CD4-positive, alpha-beta T cell (primary cell): ENCODE measurements at regions not wholly inside any gene's neighbourhood (a gene's known extent, or its start where the extent isn't known, plus 50 kb on each side); places are given as distances from the start of the nearest gene placed in this dataset.

Experiments
- ATAC-seq: fragments of 200-7000 bp; cut with Tn5 transposase; one replicate; pipeline ENCODE4 v1.10.0; 2022; ENCODE audit warnings: mild to moderate bottlenecking; ENCODE audit not compliant: poor library complexity
- CTCF ChIA-PET: fragments of 350-600 bp; sonication (Branson Sonifier 250); formaldehyde crosslinking; loops from one replicate; lab custom pipeline; 2021; ENCODE audit warnings: antibody characterized with exemption, inconsistent platforms; lab: Charles Lee
- POLR2A ChIA-PET: fragments of 350-600 bp; sonication (Branson Sonifier 250); formaldehyde crosslinking; loops from one replicate; lab custom pipeline; 2021; ENCODE audit warnings: antibody characterized with exemption, inconsistent platforms; lab: Charles Lee
- DNase-seq, 14 experiments: peaks; one replicate each; pipeline ENCODE4 v3.0.0-alpha.2; 2013 to 2020; ENCODE audit warnings: mixed read lengths in 2 of 14
- H3K27ac ChIP-seq, 2 donors: one replicate each; pipeline versions ENCODE4 v1.5.1 to v1.7.0; 2013; ENCODE audit warnings: low read length in 2 of 2, low read depth in 1 of 2, mild to moderate bottlenecking in 1 of 2
- H3K27me3 ChIP-seq, 2 experiments: 1 replicate in 1 of 2; 2 replicates in 1 of 2; pipeline versions ENCODE4 v1.6.1 to v1.7.0; 2013; ENCODE audit warnings: low read length in 2 of 2, control low read depth in 1 of 2, mild to moderate bottlenecking in 1 of 2, moderate library complexity in 1 of 2; ENCODE audit not compliant: insufficient read depth in 2 of 2, control insufficient read depth in 1 of 2
- H3K36me3 ChIP-seq: one replicate; pipeline ENCODE4 v1.6.1; 2013; ENCODE audit warnings: low read length, control low read depth; ENCODE audit not compliant: insufficient read depth
- H3K4me1 ChIP-seq: one replicate; pipeline ENCODE4 v1.6.1; 2013; ENCODE audit warnings: low read length, control low read depth; ENCODE audit not compliant: insufficient read depth
- H3K4me3 ChIP-seq: one replicate; pipeline ENCODE4 v1.5.1; 2013; ENCODE audit warnings: mild to moderate bottlenecking, low read length, moderate library complexity
- H3K9me3 ChIP-seq, 2 experiments: 1 replicate in 1 of 2; 2 replicates in 1 of 2; pipeline versions ENCODE4 v1.6.1 to v1.7.0; 2013; ENCODE audit warnings: low read length in 2 of 2, mild to moderate bottlenecking in 2 of 2, control low read depth in 1 of 2, moderate library complexity in 1 of 2; ENCODE audit not compliant: control insufficient read depth in 1 of 2, insufficient read depth in 1 of 2
- H3K27ac Mint-ChIP-seq: one replicate; pipeline ENCODE4 v1.8.0; 2020; ENCODE audit warnings: mixed read lengths
- H3K27me3 Mint-ChIP-seq: one replicate; pipeline ENCODE4 v1.8.0; 2021; ENCODE audit warnings: mixed read lengths
- H3K36me3 Mint-ChIP-seq: one replicate; pipeline ENCODE4 v1.8.0; 2021; ENCODE audit warnings: low read depth, mixed read lengths
- H3K4me1 Mint-ChIP-seq: one replicate; pipeline ENCODE4 v1.8.0; 2021; ENCODE audit warnings: low read depth, mixed read lengths
- H3K4me3 Mint-ChIP-seq: one replicate; pipeline ENCODE4 v1.8.0; 2020; ENCODE audit warnings: mild to moderate bottlenecking, mixed read lengths
- H3K9me3 Mint-ChIP-seq: one replicate; pipeline ENCODE4 v1.8.0; 2020; ENCODE audit warnings: mixed read lengths
- intact Hi-C, 2 experiments: fragments of 100-400 bp; cut with DNase I in 1 of 2; cut with micrococcal nuclease in 1 of 2; formaldehyde crosslinking; loops; one replicate each; pipeline versions ENCODE4 v1.15.1 to v1.9.0; 2023 to 2025; cut with DNase I, micrococcal nuclease
- TF ChIP-seq, protein P1 (sequence below): fragments of 200-600 bp; IDR thresholded peaks from one replicate; pipeline ENCODE4 v1.8.0; 2022; ENCODE audit warnings: antibody characterized with exemption, mild to moderate bottlenecking

DNA sequence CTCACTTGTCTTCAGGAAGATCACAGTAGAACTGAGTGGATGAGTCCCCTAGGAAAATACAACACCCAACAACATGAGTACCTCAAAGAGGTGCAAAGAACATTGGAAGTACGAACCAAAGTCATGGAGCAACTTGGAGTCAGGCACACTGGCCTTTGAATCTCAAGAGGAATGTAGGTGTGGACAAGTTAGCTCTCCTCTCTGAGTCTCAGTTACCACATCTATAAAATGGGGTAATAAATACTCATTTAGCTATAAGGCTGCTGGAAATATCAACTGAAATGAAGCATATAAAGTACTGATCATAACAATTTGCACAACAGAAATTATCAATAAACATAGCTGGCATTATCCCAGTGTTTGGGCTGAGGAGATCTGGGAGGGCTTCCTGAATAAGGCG is 96.7 kb upstream of the JUN start:
- Mint-ChIP-seq H3K9me3 (no peaks in the 10 kb centered on the region), H3K27me3 (no peaks in the 10 kb centered on the region), H3K36me3 (no peaks in the 10 kb centered on the region), H3K27ac (no peak overlapping the region), H3K4me3 (no peak overlapping the region), H3K4me1 (peaks cover 20% of the 10 kb centered on the region)
- POLR2A ChIA-PET: no interaction called here
- intact Hi-C loops: no loop called here
- CTCF ChIA-PET: no interaction called here
- H3K4me3 ChIP-seq: no peak overlapping the region
- DNase-seq: no peak
- H3K4me1 ChIP-seq: peaks cover 15% of the 10 kb centered on the region
- no peak for ATAC-seq
- no peak overlapping the region for H3K27ac ChIP-seq
- H3K9me3 ChIP-seq: no peaks in the 10 kb centered on the region
- TF ChIP-seq, protein P1, sequence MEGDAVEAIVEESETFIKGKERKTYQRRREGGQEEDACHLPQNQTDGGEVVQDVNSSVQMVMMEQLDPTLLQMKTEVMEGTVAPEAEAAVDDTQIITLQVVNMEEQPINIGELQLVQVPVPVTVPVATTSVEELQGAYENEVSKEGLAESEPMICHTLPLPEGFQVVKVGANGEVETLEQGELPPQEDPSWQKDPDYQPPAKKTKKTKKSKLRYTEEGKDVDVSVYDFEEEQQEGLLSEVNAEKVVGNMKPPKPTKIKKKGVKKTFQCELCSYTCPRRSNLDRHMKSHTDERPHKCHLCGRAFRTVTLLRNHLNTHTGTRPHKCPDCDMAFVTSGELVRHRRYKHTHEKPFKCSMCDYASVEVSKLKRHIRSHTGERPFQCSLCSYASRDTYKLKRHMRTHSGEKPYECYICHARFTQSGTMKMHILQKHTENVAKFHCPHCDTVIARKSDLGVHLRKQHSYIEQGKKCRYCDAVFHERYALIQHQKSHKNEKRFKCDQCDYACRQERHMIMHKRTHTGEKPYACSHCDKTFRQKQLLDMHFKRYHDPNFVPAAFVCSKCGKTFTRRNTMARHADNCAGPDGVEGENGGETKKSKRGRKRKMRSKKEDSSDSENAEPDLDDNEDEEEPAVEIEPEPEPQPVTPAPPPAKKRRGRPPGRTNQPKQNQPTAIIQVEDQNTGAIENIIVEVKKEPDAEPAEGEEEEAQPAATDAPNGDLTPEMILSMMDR: no peak
- H3K27me3 ChIP-seq: no peaks in the 10 kb centered on the region
- H3K36me3 ChIP-seq: no peaks in the 10 kb centered on the region

DNA sequence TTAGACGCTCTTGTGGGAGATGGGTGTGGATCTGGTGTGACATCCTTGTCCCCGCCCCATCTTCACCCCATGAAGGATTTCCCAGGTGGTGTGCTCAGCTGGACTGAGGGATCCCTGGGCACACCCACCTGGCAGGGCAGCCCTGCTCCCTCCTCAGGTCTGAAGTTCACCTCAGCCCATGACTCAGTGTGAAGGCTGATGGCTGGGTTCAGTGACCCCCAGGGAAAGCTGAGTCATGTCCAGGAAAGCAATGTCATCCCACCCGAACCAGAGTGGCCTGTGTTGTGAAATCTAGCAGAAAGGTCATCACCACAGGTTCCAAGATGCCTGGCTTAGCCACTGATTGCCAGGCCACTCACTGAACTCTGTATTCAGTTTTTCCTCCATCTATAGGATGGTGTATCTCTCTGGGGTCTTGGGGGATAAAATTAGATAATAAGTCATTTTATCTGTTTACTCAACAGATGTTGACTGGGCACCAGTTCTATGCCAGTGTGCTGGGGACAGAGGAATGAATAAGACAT is 97.7 kb upstream of the JUN start:
- peaks cover 24% of the 10 kb centered on the region for H3K4me1 ChIP-seq
- H3K4me1 Mint-ChIP-seq: peaks cover 29% of the 10 kb centered on the region

DNA sequence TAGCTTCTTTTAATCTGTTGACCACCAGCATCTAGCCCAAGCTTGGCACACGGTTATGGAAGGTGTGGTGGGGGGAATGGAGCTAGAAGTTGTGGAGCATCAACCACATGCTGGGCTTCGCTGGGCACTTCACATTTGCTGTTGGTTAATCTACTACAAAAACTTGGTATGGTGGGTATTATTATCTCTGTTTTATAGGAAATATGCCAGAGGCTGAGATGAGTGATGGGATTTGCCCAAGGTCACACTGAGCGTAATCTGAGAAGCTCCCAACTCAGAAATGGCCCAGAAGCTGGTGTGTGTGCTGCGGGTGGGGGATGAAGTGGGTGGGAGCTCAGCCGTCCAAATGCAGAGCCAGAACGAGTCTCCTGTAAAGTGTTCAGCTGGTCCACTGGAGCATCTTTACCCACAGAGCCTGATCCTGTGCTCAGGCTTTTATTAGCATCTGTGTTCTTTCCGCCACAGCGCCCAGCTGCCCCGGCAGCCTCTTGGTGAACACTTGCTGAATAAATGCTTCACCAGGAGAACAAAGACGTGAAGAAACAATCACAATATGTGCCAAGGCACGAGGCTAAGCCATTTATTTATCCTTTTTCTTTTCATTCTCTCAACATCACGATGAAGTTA is 98.6 kb upstream of the JUN start:
- H3K36me3 Mint-ChIP-seq: no peaks in the 10 kb centered on the region
- H3K27me3 Mint-ChIP-seq: no peaks in the 10 kb centered on the region
- ChIA-PET POLR2A (interaction anchor here (1.4 kb wide), 1 partner anchor 24 kb away, joined by 4 read pairs; no protein-coding TSS in a partner anchor), CTCF (no interaction called here)
- TF ChIP-seq, protein P1: no peak
- peaks cover 38% of the 10 kb centered on the region for H3K4me1 Mint-ChIP-seq
- Histone ChIP-seq H3K36me3 (no peaks in the 10 kb centered on the region), H3K27me3 (no peaks in the 10 kb centered on the region), H3K4me1 (peaks cover 27% of the 10 kb centered on the region), H3K4me3 (no peak overlapping the region), H3K9me3 (no peaks in the 10 kb centered on the region), H3K27ac (no peak overlapping the region)
- no peak overlapping the region for H3K27ac Mint-ChIP-seq
- intact Hi-C loops: no loop called here
- ATAC-seq: no peak
- no peak for DNase-seq
- H3K9me3 Mint-ChIP-seq: no peaks in the 10 kb centered on the region
- no peak overlapping the region for H3K4me3 Mint-ChIP-seq

More for the DNA sequence above, 97.7 kb upstream of the JUN start:
- TF ChIP-seq, protein P1: no peak
- ChIA-PET CTCF (no interaction called here), POLR2A (no interaction called here)
- no peaks in the 10 kb centered on the region for H3K9me3 ChIP-seq
- H3K9me3 Mint-ChIP-seq: no peaks in the 10 kb centered on the region
- no peaks in the 10 kb centered on the region for H3K27me3 Mint-ChIP-seq
- no peak overlapping the region for H3K27ac Mint-ChIP-seq
- no peak overlapping the region for H3K4me3 Mint-ChIP-seq
- no peaks in the 10 kb centered on the region for H3K36me3 ChIP-seq
- H3K27ac ChIP-seq: no peak overlapping the region
- intact Hi-C loops: no loop called here
- no peak overlapping the region for H3K4me3 ChIP-seq
- H3K36me3 Mint-ChIP-seq: no peaks in the 10 kb centered on the region
- ATAC-seq: no peak
- H3K27me3 ChIP-seq: no peaks in the 10 kb centered on the region
- peak in 2 of 14 experiments; percentile 26 to 42 for DNase-seq
